ENCODE measurements at regions not wholly inside any gene's neighbourhood (a gene's known extent, or its start where the extent isn't known, plus 50 kb on each side); places are given as distances from the start of the nearest gene placed in this dataset.

DNA sequence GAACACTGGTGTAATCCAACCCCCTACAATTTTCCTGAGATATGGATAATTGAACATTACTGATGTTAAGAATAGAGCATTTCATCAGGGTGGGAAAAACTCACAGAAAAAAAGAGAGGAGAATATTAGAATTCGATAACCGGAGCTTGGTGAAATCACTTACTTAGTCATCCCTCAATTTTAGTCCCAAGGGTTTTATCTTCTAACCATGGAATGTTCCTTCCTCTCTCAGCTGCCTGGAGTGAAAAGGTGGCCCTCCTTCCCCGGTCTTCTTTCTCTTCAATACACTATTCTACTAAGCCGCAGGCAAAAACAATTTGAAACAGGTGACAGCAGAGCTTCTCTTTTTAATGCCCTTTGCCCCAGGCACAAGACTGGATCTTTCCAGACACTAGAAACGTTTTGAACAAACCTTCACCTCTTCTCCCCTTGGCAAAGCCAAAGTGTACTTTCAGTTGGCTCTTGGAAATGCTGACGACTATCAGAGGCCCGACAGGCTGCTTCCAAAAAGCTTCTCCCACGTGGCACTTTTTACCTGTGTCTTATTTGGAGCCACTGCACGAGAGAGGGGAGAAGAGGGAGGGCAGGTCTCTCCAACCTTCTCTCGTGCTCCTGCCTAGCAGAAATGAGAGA, 543.9 kb downstream of the TLE1 start:
- WGBS, 2 donors, result 73 to 74% methylated on average over 10 of the region's 10 CpGs
- no peak for TF ChIP-seq EP300 (IDR thresholded peaks at IDR 0.05)
- TF ChIP-seq, protein P1, sequence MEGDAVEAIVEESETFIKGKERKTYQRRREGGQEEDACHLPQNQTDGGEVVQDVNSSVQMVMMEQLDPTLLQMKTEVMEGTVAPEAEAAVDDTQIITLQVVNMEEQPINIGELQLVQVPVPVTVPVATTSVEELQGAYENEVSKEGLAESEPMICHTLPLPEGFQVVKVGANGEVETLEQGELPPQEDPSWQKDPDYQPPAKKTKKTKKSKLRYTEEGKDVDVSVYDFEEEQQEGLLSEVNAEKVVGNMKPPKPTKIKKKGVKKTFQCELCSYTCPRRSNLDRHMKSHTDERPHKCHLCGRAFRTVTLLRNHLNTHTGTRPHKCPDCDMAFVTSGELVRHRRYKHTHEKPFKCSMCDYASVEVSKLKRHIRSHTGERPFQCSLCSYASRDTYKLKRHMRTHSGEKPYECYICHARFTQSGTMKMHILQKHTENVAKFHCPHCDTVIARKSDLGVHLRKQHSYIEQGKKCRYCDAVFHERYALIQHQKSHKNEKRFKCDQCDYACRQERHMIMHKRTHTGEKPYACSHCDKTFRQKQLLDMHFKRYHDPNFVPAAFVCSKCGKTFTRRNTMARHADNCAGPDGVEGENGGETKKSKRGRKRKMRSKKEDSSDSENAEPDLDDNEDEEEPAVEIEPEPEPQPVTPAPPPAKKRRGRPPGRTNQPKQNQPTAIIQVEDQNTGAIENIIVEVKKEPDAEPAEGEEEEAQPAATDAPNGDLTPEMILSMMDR (IDR thresholded peaks at IDR 0.05), result no peak
- TF ChIP-seq POLR2AphosphoS5 (IDR thresholded peaks at IDR 0.05), result no peak
- TF ChIP-seq POLR2A (IDR thresholded peaks at IDR 0.05), result no peak

DNA sequence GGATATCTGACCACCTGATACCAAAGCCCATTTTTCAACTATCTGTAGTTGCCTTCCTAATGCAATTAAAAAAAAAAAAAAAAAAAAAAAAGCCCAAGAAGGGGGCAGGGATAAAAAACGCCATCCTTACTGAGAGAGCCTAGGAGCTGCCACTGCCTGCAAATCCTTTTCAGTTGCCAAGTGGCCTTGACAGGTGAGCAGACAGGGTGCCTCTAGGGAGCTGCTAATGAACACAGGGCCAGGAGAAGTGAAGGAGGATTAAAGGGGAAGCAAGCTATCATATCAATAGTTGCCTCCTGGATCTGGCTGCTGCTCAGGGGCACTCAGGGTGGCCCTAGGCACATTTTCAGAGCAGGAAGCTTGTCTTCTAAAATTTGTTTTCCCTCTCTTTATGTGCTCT, 547.4 kb downstream of the TLE1 start:
- no peak overlapping the region for H3K27ac ChIP-seq
- peaks cover 0 to 2% (median 0%) of the 10 kb centered on the region in 4 donors for H3K4me1 ChIP-seq
- H3K9me3 ChIP-seq, result no peaks in the 10 kb centered on the region
- no peaks in the 10 kb centered on the region for H3K27me3 ChIP-seq
- DNase-seq (no peak), ATAC-seq (ENCODE audit: low FRiP score in 2 of 2) (no peak)
- H3K36me3 ChIP-seq, result no peaks in the 10 kb centered on the region
- H3K4me3 ChIP-seq, result no peak overlapping the region
- no peak for TF ChIP-seq POLR2A (IDR thresholded peaks at IDR 0.05)
- 41 to 57% methylated on average over 1 of the region's 1 CpG for WGBS, 2 donors

More for the DNA sequence above, 543.9 kb downstream of the TLE1 start:
- Histone ChIP-seq H3K4me1 (peaks cover 0 to 3% (median 0%) of the 10 kb centered on the region in 4 donors), H3K27ac (no peak overlapping the region), H3K9me3 (peaks cover 0 to 3% (median 0%) of the 10 kb centered on the region in 4 donors), H3K36me3 (no peaks in the 10 kb centered on the region), H3K4me3 (no peak overlapping the region), H3K27me3 (no peaks in the 10 kb centered on the region)
- DNase-seq (no peak), ATAC-seq (ENCODE audit: low FRiP score in 2 of 2) (no peak)

DNA sequence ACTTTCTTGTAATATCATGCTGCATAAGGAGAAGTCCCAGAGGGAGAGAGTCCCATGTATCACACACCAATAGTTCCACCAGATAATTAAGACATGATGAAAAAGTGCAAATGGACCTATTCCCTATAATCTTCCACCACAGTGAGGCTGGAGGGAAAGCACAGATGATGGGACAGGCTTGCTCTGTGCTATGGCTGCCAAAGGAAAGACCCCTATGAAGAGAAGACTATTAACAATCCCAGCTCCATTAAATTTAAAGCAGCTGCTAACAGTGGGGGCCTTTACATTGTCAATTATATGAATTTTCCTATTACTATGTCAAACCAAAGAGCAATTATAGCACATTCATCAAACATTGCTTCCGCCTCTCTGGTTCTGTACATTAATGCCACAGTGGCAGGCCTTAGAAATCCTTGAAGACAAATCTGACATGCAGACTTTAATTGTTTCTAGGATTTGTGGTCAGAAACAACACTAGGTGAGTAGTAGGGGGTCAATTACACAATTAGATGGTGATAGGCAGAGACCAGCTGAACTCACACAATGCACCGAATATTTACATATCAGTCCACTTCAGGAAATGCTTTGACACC, 551.3 kb downstream of the TLE1 start:
- Histone ChIP-seq H3K27ac (no peak overlapping the region), H3K4me3 (no peak overlapping the region), H3K36me3 (no peaks in the 10 kb centered on the region), H3K27me3 (no peaks in the 10 kb centered on the region), H3K9me3 (no peaks in the 10 kb centered on the region), H3K4me1 (no peaks in the 10 kb centered on the region)
- TF ChIP-seq EP300 (IDR thresholded peaks at IDR 0.05) (no peak), POLR2A (IDR thresholded peaks at IDR 0.05) (no peak), POLR2AphosphoS5 (IDR thresholded peaks at IDR 0.05) (no peak)
- TF ChIP-seq, protein P1 (IDR thresholded peaks at IDR 0.05), result no peak
- ATAC-seq (ENCODE audit: low FRiP score in 2 of 2) (no peak), DNase-seq (no peak)
- 74 to 76% methylated on average over 2 of the region's 2 CpGs for WGBS, 2 donors

DNA sequence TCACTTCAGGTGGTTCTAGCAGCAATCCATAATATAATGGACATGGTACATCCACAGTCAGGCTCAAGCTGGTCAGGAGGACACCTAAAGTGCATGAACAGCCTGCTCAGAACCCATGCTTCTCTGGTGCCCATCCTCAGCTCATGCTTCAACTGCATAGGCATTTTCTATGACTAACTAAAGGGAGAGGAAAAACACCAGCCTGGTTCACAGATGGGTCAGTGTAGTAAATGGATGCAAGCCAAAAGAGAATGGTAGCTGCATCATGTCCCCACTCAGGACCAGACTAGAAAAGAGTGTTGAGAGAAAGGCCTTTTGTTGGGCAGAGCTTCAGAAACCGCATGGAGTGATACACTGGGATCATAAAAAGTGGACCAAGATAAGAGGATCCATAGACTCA, 556.6 kb downstream of the TLE1 start:
- Histone ChIP-seq H3K9me3 (no peaks in the 10 kb centered on the region), H3K27ac (no peak overlapping the region), H3K4me3 (no peak overlapping the region), H3K27me3 (no peaks in the 10 kb centered on the region), H3K4me1 (no peaks in the 10 kb centered on the region), H3K36me3 (no peaks in the 10 kb centered on the region)
- ATAC-seq (ENCODE audit: low FRiP score in 2 of 2), result no peak
- WGBS, 2 donors, result 86 to 93% methylated on average over 1 of the region's 1 CpG
- DNase-seq, result no peak
- TF ChIP-seq EP300 (IDR thresholded peaks at IDR 0.05) (no peak), POLR2AphosphoS5 (IDR thresholded peaks at IDR 0.05) (no peak), POLR2A (IDR thresholded peaks at IDR 0.05) (no peak)
- TF ChIP-seq, protein P1 (IDR thresholded peaks at IDR 0.05), result no peak

DNA sequence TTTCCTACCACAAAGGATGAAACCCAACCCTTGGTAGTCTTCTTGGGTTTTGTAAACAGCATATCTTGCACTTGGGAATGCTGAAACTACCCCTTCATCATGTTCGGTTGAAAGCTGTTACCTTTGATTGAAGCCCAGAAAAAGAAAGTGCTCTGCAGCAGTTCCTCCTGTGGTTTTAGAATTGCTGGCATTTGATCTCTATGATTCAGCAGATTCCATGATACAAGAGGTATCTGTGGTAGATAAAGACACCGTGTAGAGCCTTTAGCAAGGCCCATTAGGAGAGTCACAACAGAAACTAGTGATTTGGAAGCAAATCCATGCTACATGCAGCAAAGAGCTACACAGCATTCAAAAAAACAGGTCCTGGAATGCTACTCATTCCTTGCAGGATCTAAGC, 557.0 kb downstream of the TLE1 start:
- Histone ChIP-seq H3K4me3 (no peak overlapping the region), H3K4me1 (no peaks in the 10 kb centered on the region), H3K36me3 (no peaks in the 10 kb centered on the region), H3K27me3 (no peaks in the 10 kb centered on the region), H3K9me3 (no peaks in the 10 kb centered on the region), H3K27ac (no peak overlapping the region)
- WGBS, 2 donors, result 50 to 56% methylated on average over 2 of the region's 2 CpGs
- ATAC-seq (ENCODE audit: low FRiP score in 2 of 2) (no peak), DNase-seq (no peak)
- TF ChIP-seq, protein P1 (IDR thresholded peaks at IDR 0.05), result no peak
- TF ChIP-seq POLR2A (IDR thresholded peaks at IDR 0.05) (no peak), POLR2AphosphoS5 (IDR thresholded peaks at IDR 0.05) (no peak), EP300 (IDR thresholded peaks at IDR 0.05) (no peak)

Data from upper lobe of left lung (tissue), 6 donors.